ENCODE measurements at regions not wholly inside any gene's neighbourhood (a gene's known extent, or its start where the extent isn't known, plus 50 kb on each side); places are given as distances from the start of the nearest gene placed in this dataset.

DNA sequence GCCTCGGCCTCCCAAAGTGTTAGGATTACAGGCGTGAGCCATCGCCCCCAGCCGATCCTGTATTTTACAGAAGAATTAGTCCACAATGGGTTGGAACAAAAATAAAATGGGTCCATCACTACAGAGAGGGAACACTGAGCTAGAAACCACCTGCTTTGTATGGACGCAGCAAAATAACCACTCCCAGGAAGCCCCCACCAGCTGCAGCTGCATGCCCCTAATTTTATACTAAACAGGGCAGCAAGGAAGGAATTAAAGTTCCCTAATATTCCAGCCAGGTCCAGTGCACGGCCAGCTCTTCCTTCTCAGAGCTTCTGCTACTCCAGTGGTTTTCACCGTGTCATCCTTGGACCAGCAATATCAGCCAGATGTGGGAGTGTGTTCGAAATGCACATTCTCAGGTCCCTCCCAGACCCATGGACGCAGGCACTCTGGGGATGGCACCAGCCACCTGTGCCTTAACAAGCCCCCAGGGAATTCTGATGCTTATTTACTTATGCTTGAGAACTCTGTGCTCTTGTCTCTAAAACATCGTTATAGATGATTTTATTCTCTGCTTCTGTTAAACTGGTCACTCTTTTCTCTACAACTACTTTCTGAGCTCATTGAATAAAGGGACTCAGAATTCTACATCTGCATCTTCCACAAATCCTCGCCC lies 189.5 kb upstream of the SLC24A3 start:
- Histone ChIP-seq H3K27ac (ENCODE audit: low read length) (no peak overlapping the region), H3K9me2 (replicated peaks; ENCODE audit: insufficient read depth, low read length) (no peaks in the 10 kb centered on the region), H3K4me1 (ENCODE audit: low read length) (no peaks in the 10 kb centered on the region), H3K36me3 (replicated peaks; ENCODE audit: insufficient read depth, low read length) (no peaks in the 10 kb centered on the region), H3K9me3 (replicated peaks; ENCODE audit: insufficient read depth, low read length) (no peaks in the 10 kb centered on the region), H3K27me3 (replicated peaks; ENCODE audit: insufficient read depth, low read length) (no peaks in the 10 kb centered on the region), H2AFZ (ENCODE audit: low read length) (no peak overlapping the region), H3F3A (ENCODE audit: insufficient read depth, low read length) (no peaks in the 10 kb centered on the region), H4K20me1 (ENCODE audit: insufficient read depth, low read length) (no peaks in the 10 kb centered on the region), H3K4me2 (ENCODE audit: low read depth, low read length) (no peak overlapping the region), H3K4me3 (ENCODE audit: low read length) (no peak overlapping the region), H3K79me2 (ENCODE audit: low read length) (no peaks in the 10 kb centered on the region), H3K9ac (ENCODE audit: low read length) (no peak overlapping the region)
- TF ChIP-seq CTCF (IDR thresholded peaks at IDR 0.05; ENCODE audit: low read length) (no peak), EZH2 (optimal IDR thresholded peaks at IDR 0.05; ENCODE audit: low read depth, low read length) (no peak), EZH2phosphoT487 (IDR thresholded peaks at IDR 0.05; ENCODE audit: low read length) (no peak)
- no peak for DNase-seq

GRCh38 chr20:19024296-19025035 lies 188.0 kb upstream of the SLC24A3 start:
- no peak overlapping the region for H3K4me3 ChIP-seq (ENCODE audit: low read length)
- DNase-seq = no peak

DNA sequence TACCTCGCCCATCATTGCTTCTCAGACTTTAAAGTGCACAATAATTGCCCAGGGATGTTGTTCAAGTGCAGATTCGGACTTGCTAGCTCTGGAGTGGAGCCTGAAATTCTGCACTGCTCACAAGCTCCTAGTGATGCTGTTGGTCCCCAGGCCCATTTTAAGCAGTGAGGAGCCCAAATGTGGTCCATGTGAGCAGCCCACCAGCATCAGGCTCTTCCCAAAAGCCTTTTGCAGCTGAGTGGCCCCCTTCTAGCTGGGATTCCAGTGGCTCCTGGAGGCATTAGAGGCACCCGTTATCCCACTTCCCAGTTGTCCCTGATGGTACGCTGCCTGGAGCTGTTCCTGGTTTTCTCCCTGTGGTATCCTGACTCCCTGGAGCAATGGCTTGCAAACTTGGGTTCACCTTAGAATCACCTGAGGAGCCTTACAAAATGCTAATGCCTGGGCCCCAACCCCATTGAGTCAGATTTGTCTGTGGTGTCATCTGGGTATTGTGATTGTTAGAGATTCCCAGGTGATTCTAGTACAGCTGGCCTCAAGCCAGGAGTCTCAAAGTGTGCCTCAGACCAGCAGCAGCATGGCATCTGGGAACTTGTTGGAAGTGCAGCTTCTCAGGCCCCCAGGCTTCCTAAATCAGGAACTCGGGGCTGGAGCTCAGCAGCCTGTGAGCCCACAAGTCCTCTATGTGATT lies 186.9 kb upstream of the SLC24A3 start:
- Histone ChIP-seq H3K79me2 (ENCODE audit: low read length) (no peaks in the 10 kb centered on the region), H3F3A (ENCODE audit: insufficient read depth, low read length) (no peaks in the 10 kb centered on the region), H3K9me2 (replicated peaks; ENCODE audit: insufficient read depth, low read length) (no peaks in the 10 kb centered on the region), H3K27ac (ENCODE audit: low read length) (no peak overlapping the region), H3K4me1 (ENCODE audit: low read length) (no peaks in the 10 kb centered on the region), H3K4me3 (ENCODE audit: low read length) (no peak overlapping the region), H4K20me1 (ENCODE audit: insufficient read depth, low read length) (no peaks in the 10 kb centered on the region), H3K36me3 (replicated peaks; ENCODE audit: insufficient read depth, low read length) (no peaks in the 10 kb centered on the region), H2AFZ (ENCODE audit: low read length) (no peak overlapping the region), H3K9ac (ENCODE audit: low read length) (no peak overlapping the region), H3K27me3 (replicated peaks; ENCODE audit: insufficient read depth, low read length) (no peaks in the 10 kb centered on the region), H3K9me3 (replicated peaks; ENCODE audit: insufficient read depth, low read length) (no peaks in the 10 kb centered on the region), H3K4me2 (ENCODE audit: low read depth, low read length) (no peak overlapping the region)
- DNase-seq = no peak
- no peak for TF ChIP-seq EZH2phosphoT487 (IDR thresholded peaks at IDR 0.05; ENCODE audit: low read length)
- TF ChIP-seq EZH2 (optimal IDR thresholded peaks at IDR 0.05; ENCODE audit: low read depth, low read length) = no peak
- TF ChIP-seq CTCF (IDR thresholded peaks at IDR 0.05; ENCODE audit: low read length) = no peak

More at GRCh38 chr20:19024296-19025035, 188.0 kb upstream of the SLC24A3 start:
- TF ChIP-seq EZH2phosphoT487 (IDR thresholded peaks at IDR 0.05; ENCODE audit: low read length) (no peak), EZH2 (optimal IDR thresholded peaks at IDR 0.05; ENCODE audit: low read depth, low read length) (no peak), CTCF (IDR thresholded peaks at IDR 0.05; ENCODE audit: low read length) (no peak)
- Histone ChIP-seq H3K4me2 (ENCODE audit: low read depth, low read length) (no peak overlapping the region), H3F3A (ENCODE audit: insufficient read depth, low read length) (no peaks in the 10 kb centered on the region), H3K27ac (ENCODE audit: low read length) (no peak overlapping the region), H3K36me3 (replicated peaks; ENCODE audit: insufficient read depth, low read length) (no peaks in the 10 kb centered on the region), H3K9me3 (replicated peaks; ENCODE audit: insufficient read depth, low read length) (no peaks in the 10 kb centered on the region), H3K4me1 (ENCODE audit: low read length) (no peaks in the 10 kb centered on the region), H3K9me2 (replicated peaks; ENCODE audit: insufficient read depth, low read length) (no peaks in the 10 kb centered on the region), H3K27me3 (replicated peaks; ENCODE audit: insufficient read depth, low read length) (no peaks in the 10 kb centered on the region), H3K79me2 (ENCODE audit: low read length) (no peaks in the 10 kb centered on the region), H4K20me1 (ENCODE audit: insufficient read depth, low read length) (no peaks in the 10 kb centered on the region), H2AFZ (ENCODE audit: low read length) (no peak overlapping the region), H3K9ac (ENCODE audit: low read length) (no peak overlapping the region)

Measured in MM.1S (cell line).